ENCODE measurements at regions not wholly inside any gene's neighbourhood (a gene's known extent, or its start where the extent isn't known, plus 50 kb on each side); places are given as distances from the start of the nearest gene placed in this dataset.

DNA sequence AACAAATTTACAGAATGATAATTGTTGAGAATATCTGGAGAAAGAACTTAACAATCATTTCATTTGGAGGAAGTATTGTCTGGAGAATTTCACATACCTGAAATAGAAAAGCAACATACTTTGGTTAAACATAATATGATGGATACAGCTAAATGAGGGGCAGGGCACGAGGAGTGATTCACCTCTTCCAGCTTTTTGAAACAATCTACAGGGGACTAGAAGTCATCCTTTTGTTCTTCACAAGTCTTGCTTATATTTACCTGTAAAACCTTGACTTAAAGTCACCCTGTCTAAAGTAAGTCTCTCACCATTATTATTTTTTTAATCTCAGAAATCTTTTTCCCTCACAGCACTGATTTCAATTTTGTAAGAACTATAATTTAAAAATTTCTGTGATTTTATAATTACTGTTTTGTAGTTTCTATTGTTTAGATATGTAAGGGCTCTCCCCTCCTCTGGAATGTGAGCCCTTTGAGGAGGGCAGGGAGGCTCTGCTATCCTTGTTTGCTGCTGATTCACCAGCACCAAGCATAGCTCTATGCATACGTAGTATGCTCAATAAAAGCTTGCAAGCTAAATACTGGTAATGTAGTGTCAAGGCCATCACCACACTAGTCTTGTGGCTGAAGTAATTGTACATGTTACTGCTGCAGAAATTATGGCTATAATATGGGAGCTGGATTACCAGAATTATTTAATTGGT is 193.9 kb upstream of the THRB start:
- dilution Hi-C loops (cut with MboI; ENCODE audit: extremely low pct_ligation_motif_present, low sequenced_read_pairs) (no loop called here), intact Hi-C loops (cut with micrococcal nuclease) (no loop called here)
- no peaks in the 10 kb centered on the region for H3K9me3 ChIP-seq (replicated peaks; ENCODE audit: control insufficient read depth, insufficient read depth, low read length)
- peaks cover 2 to 4% of the 10 kb centered on the region in 2 experiments for H3K27me3 ChIP-seq (ENCODE audit: control insufficient read depth in 2 of 2, insufficient read depth in 2 of 2, low read length in 2 of 2)
- no peaks in the 10 kb centered on the region for H3K9me1 ChIP-seq (replicated peaks; ENCODE audit: control insufficient read depth, extremely low read depth, insufficient read depth, low read length)
- no peak overlapping the region for H3K4me3 ChIP-seq (replicated peaks in 1 of 3; ENCODE audit: insufficient read depth in 1 of 3, low read depth in 1 of 3, low read length in 3 of 3)
- BruUV-seq (replicated peaks), result no TSS peak
- no peak overlapping the region for H2AFZ ChIP-seq (ENCODE audit: low read depth, low read length)
- H3K36me3 ChIP-seq (ENCODE audit: control insufficient read depth in 2 of 2, extremely low read depth in 1 of 2, insufficient read depth in 2 of 2, low read length in 2 of 2), result no peaks in the 10 kb centered on the region
- no peaks in the 10 kb centered on the region for H3K4me1 ChIP-seq (ENCODE audit: control insufficient read depth, extremely low read depth, insufficient read depth, low read length)
- no peaks in the 10 kb centered on the region for H4K20me1 ChIP-seq (replicated peaks; ENCODE audit: control insufficient read depth, extremely low read depth, insufficient read depth, low read length)
- H3K27ac ChIP-seq (ENCODE audit: insufficient read depth, low read depth, low read length), result no peak overlapping the region
- no peak for FAIRE-seq
- H3K79me2 ChIP-seq (ENCODE audit: control insufficient read depth, insufficient read depth, low read length), result no peaks in the 10 kb centered on the region
- TF ChIP-seq GATA2 (IDR thresholded peaks at IDR 0.05; ENCODE audit: insufficient read depth, insufficient read length, low read depth, low read length) (no peak), JUN (IDR thresholded peaks at IDR 0.05; ENCODE audit: borderline replicate concordance, insufficient read depth, insufficient read length, low read depth) (no peak), MYC (IDR thresholded peaks at IDR 0.05; ENCODE audit: low read depth, low read length) (no peak), FOS (IDR thresholded peaks at IDR 0.05; ENCODE audit: borderline replicate concordance, insufficient read depth, low read length) (no peak), POLR2A (IDR thresholded peaks at IDR 0.05; ENCODE audit: low read depth, low read length) (no peak), EZH2 (IDR thresholded peaks at IDR 0.05; ENCODE audit: borderline replicate concordance, low read depth, low read length, severe bottlenecking) (no peak)
- TF ChIP-seq, protein P1, sequence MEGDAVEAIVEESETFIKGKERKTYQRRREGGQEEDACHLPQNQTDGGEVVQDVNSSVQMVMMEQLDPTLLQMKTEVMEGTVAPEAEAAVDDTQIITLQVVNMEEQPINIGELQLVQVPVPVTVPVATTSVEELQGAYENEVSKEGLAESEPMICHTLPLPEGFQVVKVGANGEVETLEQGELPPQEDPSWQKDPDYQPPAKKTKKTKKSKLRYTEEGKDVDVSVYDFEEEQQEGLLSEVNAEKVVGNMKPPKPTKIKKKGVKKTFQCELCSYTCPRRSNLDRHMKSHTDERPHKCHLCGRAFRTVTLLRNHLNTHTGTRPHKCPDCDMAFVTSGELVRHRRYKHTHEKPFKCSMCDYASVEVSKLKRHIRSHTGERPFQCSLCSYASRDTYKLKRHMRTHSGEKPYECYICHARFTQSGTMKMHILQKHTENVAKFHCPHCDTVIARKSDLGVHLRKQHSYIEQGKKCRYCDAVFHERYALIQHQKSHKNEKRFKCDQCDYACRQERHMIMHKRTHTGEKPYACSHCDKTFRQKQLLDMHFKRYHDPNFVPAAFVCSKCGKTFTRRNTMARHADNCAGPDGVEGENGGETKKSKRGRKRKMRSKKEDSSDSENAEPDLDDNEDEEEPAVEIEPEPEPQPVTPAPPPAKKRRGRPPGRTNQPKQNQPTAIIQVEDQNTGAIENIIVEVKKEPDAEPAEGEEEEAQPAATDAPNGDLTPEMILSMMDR (IDR thresholded peaks at IDR 0.05; ENCODE audit: extremely low read depth in 1 of 2, insufficient read depth in 1 of 2, low read depth in 1 of 2, low read length in 2 of 2), result no peak
- DNase-seq (ENCODE audit: low read depth, low spot score), result no peak
- H3K9ac ChIP-seq (replicated peaks; ENCODE audit: extremely low read depth, insufficient read depth, low read length), result no peak overlapping the region
- H3K4me2 ChIP-seq (ENCODE audit: insufficient read depth, low read length), result no peak overlapping the region
- ChIA-PET POLR2A (no interaction called here), CTCF (interaction anchor here (2.2 kb wide), 1 partner anchor 8 kb away, joined by 14 read pairs; no protein-coding TSS in a partner anchor)

Data from endothelial cell of umbilical vein (primary cell).